Stimulated activated CD4-positive, alpha-beta T cell treated with anti-CD3 and anti-CD28 coated beads, TNF-alpha, amount 100 ng/mL, for 1 hour (primary cell): ENCODE measurements at regions not wholly inside any gene's neighbourhood (a gene's known extent, or its start where the extent isn't known, plus 50 kb on each side); places are given as distances from the start of the nearest gene placed in this dataset.

ENCODE experiments used
- DNase-seq, 3 donors: peaks; one replicate each; pipeline ENCODE4 v3.0.0-alpha.2; 2020; ENCODE audit warnings: low read depth in 3 of 3, low spot score in 1 of 3

DNA sequence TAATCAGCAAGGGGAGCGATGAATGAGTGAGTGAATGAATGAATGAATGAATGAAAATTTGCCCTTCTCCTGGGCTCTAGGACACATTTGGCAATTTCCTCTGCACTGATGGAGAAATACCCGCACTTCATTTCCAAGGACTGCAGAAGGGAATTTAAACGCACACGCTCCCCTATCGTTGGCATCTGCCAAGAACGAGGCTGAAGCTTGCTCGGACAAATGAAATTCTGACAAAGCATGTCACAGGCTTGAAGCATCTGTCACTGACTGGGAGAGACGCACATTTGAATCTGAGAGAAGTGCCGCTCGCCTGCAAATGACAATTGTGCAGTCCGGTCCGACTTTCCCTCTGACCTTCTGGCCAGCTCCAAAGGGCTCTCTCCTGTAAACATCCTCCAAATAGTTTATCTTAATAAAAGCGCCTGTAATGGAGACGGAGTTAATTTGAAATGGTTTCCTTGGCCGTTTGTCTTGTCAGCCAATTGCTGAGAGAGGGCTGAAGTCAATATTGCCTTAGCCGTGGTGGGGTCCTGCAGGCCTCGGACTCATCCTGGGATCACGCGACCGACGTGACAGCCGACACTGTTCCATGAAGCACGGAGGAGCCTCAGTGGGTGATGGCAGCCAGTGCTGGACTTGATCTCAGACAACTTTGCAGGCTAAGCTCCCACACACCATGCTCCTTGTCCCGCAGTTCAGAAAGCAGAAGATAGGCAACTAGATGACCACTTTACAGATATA lies 260.7 kb downstream of the MN1 start:
- no peak for DNase-seq

DNA sequence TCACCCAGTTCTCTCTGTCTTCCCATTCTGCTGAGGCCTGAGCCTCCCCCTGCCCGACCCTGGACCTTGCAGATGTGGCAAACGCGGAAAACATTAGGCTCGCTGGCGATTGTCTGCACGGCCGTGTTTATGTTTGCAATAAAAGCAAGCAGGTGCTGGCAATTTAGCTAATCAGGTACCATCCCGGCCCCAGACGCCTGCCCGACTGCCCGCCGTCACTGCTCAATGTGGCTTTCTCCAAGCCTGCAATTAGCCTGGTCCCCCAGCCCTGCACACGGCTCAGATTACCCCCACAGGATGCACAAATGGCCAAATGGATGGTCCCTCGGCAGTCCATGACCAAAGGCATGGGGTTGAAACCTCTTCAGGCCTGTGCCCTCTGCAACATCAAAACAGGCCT lies 259.7 kb downstream of the MN1 start:
- no peak for DNase-seq

DNA sequence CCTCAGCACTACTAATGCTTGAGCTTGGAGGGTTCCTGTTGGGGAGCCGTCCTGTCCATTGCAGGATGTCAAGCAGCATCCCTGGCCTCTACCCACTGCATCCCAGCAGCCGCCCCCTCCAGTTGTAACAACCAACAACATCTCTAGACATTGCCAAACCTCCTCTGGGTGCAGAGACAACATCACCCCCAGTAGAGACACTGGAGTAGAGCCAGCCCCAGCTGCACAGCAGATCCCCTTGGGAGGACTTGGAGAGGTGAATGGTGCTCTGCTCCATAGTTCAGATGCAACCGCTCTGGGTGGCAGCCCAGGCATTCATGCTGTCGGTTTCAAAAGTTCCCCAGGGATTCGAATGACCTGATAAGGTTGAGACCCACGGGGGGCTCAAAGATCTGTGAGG lies 259.0 kb downstream of the MN1 start:
- no peak for DNase-seq

DNA sequence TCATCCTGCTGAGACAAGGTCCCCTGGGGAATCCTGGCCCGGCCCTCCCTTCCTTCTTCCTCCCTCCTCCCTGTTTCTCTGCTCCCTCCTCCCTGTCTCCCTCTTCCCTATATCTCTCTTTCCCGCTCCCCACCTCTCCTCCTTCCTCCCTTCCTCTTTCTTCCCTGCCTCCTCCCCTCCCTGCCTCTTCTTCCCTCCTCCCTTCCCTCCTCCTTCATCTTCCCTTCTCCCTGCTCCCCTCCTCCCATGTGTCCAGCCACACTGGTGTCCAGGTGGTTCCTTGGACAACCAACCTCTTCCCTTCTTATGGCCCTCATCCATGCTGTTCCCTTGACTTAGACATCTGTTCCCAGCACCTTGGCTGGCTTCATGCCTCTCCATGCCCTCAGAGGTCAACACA lies 258.1 kb downstream of the MN1 start:
- DNase-seq = no peak

DNA sequence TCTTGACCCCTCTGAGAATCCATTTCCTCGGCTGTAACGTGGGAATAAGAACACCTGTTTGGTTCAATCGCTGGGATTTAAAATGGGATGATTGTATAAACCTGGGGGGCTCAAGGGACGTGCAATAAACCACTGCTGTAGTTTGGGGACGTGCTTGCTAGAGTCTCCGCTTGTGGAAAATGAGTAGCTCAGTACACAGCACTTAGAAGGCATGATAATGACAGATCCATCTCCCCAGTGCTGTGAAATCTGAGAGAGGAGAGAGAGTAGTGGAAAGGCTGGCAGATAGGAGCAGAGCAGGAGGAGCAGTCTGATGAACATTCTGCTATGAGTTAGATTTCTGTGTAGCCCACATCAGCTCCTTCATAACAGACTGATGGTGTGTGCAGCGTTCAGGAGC lies 256.5 kb downstream of the MN1 start:
- no peak for DNase-seq

DNA sequence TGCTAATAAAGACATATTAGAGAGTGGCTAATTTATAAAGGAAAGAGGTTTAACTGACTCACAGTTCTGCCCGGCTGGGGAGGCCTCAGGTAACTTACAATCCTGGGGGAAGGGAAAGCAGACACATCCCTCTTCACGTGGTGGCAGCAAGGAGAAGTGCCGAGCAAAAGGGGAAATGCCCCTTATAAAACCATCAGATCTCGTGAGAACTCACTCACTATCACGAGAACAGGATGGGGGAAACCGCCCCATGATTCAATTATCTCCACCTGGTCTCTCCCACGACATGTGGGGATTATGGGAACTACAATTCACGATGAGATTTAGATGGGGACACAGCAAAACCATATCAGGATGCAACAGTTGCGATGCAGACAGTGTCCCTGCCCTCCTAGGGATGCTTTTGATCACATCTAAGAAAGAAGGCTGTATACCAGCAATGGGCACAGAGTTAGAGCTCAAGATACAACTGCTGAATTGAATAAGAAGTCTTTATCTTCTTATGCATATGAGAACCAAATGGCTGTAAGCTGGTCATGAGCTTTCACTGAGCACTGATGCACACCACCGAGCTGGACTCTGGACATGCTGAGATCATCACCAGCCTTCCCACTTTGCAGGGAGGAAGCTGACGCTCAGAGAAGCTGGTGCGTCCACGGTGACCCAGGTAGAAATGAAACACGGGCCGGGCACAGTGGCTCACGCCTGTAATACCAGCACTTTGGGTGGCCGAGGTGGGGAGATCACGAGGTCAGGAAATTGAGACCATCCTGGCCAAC lies 255.2 kb downstream of the MN1 start:
- DNase-seq = no peak

DNA sequence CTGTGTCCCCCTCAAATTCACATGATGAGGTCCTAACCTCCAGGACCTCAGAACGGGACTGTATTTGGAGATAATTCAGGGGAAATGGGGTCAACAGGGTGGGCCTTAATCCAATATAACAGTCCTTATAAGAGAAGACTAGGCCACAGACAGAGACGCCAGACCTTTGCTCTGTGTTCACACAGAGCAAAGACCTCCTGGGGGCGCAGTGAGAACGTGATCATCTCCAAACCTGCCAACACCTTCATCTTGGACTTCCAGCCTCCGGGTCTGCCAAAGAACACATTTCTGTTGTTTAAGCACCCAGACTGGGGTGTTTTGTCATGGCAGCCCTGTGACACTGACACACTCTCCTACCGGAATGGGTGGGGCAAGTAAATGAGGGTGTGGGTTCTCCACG lies 250.2 kb downstream of the MN1 start:
- DNase-seq = no peak

DNA sequence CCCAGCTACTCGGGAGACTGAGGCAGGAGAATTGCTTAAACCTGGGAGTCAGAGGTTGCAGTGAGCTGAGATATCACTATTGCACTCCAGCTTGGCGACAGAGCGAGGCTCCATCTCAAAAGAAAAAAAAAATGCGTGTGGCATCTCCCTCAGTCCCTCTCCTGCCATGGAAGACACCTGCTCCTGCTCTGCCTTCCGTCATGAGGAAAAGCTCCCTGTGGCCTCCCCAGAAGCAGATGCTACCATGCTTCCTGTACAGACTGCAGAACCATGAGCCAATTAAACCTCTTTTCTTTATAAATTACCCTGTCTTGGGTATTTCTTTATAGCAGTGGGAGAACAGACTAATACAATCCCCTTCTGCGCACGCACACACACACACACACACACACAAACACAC lies 249.4 kb downstream of the MN1 start:
- no peak for DNase-seq

DNA sequence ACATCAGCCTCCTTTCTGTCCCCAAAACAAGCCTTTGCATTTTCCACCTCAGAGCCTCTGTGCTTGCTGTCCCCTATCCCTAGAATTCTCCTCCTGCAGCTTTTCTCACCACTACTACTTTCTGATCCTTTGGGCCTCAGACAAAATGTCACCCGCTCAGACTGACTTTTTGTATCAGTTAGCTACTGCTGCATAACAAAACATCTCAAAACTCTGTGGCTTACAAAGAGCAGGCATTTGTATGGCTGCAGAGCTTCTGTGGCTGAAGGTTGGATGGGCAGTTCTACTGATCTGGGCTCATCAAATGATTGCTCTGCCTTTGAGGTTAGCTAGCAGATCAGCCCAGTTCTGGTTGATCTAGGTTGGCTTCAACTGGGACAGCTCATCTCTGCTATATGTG lies 248.7 kb downstream of the MN1 start:
- DNase-seq = no peak

DNA sequence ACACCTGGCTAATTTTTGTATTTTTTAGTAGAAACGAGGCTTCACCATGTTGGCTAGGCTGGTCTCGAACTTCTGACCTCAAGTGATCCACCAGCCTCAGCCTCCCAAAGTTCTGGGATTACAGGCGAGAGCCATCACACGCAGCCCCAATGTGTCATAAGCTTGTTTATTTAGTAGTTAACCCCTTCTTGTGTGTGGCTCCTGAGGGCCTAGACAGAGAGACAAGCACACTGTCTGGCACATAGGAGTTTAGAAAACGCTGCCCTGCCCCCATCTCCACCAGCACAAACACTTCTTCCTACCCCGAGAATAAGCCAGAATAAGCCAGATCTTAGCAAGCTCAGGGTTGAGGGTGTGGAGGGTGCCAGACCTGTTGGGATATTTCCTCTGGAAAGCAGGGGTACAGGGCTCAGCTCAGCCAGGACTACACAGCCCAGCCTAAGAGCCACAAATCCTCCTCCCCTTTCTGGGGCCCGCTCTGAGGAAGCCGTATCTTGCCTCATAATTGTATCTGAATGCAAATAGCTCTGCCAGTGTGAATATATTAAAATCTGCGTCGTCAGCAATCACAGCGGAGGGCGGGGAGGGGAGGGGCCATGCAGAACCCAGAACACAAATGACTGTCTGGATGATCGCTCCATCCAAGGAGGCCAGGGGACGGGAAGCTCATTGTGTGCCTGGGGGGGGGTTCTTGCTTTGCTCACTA lies 247.3 kb downstream of the MN1 start:
- no peak for DNase-seq

DNA sequence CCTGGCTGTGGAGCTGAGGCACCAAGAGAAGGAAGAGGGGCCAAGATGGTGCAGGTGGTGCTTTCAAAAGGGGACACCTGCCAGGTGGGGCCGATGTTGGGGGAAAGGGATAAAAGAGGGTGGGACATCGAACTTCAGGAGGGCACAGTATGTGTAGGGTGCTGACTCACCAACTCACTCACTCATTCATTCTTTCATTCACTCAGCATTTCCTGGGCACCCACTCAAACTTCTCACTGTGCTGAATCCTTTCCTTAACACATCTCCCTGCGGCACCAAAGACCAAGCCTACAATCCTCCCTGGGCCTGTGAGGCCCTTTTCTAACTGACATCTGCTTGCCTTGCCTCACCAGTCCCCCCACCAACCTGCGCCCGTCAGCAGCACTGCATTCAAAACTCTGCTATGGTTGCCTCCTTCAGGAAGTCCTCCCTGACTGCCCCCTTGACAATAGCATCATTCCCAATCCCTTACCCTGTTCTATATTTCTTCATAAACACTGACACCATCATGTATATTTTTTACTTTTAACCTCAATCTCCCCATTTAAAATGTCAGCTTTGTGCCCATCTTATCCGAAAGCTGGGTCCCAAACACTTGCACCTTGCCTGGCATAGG lies 246.6 kb downstream of the MN1 start:
- DNase-seq = no peak

DNA sequence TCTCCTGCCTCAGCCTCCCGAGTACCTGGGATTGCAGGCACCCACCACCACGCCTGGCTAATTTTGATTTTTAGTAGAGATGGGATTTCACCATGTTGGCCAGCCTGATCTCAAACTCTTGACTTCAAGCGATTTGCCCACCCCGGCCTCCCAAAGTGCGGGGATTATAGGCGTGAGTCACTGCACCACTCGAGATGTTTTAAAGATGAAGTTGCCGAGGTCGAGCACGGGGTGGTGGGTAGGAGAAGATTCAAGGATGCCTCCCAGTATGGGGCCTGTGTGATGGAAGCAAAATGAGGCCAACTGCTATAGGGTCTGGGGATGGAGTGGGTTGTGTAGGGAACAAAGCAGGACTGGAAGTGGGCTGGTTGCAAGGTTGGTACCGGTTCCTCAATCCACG lies 245.2 kb downstream of the MN1 start:
- no peak for DNase-seq

DNA sequence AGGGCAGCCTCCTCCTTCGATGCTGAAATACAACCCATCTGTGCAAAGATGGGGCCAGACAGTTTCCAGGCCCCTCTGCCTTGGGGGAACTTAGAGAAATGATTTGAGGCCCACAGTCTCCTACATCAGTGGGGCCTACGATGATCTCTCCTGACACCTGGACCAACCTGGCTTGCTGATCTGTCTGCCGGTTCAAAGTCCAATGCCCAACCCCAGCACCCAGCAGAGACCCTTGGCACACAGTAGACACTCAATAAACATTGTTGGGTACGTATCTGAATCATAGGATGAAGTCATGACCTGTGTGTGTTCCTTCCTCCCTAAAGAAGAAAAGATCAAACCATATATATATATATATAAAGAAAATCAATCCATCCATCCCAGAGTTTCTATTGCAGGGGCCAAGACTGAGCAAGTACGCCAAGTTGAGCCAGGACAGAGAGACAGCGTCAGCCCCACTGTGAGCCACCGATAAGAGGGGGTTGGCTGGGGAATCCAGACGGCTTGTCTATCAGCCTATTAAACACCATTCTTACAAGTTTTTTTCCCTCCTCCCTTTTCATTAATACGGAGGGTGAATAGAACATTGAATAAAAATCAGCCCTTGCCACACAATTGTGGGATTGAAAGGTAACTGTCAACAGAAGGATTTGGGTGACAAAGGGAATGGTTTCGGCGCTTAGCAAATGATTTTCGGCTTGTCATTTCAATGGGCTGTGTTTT lies 244.1 kb downstream of the MN1 start:
- no peak for DNase-seq

DNA sequence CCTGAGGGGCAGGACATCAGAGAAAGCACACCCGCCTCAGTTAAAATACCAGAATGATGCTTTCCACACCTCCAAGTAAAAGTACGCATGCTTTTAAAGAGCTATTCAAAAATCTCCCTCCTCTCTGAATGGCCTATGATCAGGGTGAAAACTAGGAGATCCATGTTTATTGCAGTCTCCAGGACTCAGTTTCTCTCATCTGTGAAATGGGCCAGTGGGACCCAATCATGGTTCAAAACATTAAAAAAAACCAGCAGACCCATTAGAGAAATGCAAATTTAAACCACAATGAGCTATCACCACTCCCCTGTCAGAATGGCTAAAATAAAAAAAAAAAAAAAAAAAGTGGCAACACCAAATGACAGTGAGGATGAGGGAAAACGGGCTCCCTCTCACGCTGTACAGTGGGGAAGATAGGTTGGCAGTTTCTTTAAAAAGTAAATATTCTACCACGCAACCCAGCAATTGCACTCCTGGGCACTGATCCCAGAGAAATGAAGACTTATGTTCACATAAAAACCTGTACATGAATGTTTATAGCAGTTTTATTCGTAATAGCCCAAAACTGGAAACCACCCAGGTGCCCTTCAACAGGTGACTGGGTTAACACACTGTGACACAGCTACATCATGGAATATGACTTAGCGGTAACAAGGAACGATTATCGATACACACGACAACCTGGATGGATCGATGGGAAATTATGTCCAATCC lies 242.7 kb downstream of the MN1 start:
- no peak for DNase-seq

DNA sequence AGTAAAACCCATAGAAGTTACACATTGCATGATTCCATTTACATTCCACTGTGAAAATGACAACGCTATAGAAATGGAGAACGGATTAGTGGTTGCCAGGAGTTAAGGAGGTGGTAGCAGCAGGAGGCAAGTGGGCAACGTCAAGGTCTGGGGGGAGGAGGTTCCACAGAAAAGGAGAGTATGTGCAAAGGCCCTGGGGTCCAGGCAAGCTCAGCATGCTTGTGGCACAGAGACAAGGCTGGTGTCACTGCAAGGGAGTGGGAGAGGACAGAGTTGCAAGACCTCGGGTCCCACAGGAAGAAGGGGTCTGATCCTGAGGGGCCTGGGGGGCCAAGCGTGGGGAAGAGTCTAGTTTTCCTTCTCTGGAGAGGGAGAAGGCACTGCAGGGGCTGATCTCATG lies 240.8 kb downstream of the MN1 start:
- DNase-seq = no peak

DNA sequence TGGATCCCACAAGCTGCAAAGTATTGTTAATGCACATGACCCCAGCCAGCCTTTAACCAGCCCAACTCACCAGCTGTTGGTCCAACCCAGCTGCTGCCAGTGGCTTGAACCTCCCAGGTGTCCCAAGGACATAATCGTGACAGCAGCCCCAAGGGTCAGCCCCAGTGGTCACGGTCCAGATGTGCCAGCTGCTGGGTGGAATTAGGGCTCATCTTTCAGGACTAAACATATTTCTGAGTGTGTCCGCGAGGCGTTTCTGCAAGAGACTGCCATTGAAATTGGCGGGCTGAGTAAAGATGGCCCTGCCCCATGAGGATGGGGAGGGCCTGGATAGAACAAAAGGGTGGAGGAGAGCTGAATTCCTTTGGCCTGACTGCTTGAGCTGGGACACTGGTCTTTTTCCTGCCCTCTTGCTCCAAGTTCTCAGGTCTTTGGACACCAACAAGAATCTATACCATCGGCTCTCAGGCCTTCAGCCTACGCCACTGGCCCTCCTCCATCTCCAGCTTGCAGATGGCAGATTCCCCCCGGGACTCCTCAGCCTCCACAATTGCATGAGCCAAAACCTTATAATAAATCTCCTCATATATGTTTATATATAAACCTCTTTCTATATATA lies 240.2 kb downstream of the MN1 start:
- no peak for DNase-seq

DNA sequence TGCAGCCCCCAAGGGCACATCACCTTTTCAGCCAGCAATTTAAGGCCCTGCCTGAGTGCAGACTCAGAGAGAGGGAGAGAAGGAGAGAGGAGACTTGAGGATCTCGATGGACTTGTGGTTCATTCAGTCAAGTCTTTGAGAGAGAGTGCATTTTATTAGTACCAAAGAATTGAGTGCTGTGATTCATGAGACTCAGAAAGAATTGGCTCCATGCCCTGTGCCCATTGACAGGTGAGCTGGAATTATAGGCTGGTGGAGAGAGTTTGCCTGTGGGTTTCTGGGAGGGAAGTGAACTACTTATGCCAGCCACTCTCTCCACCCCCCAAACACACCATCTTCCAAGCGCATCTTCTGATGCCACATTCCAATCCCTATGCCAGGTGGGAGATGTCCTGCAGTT lies 236.8 kb downstream of the MN1 start:
- DNase-seq = no peak

DNA sequence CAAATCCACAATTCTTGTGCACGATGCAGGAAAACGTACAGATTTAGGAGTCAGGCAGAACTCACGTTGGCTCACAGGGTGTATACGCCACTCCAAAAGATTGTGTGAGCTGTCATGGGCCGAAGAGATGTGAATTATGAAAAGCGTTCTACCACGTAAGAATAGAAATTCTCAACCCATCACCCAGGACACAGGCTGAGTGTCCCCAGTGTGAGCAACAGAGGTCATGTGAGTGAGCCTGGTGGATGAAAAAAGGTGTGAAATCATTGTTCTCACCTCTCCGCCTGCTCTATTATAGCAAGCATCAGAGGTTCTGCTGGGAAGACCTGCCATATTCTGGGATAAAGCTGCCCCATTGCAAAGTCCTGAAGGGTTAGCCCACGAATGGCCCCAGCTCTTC lies 235.0 kb downstream of the MN1 start:
- no peak for DNase-seq

DNA sequence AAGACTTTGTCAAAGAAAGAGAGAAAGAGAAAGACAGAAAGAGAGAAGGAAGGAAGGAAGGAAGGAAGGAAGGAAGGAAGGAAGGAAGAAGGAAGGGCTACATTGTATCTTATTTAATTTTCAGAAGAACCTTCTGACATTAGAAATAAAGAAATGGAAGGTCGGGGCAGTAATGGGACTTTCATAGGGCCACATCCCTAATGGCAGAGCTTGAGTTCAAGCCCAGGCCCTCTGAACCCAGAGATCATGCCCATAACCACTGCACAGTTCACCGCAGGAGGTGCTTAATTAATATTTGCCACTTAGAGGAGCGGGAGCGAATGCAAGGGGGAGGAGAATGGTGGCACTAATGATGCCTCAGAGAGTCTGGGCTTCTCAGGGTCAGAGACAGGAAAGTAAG lies 233.3 kb downstream of the MN1 start:
- DNase-seq = no peak
